Naive thymus-derived CD4-positive, alpha-beta T cell (primary cell): ENCODE measurements at regions not wholly inside any gene's neighbourhood (a gene's known extent, or its start where the extent isn't known, plus 50 kb on each side); places are given as distances from the start of the nearest gene placed in this dataset.

Experiments used
- ATAC-seq: fragments of 150-1000 bp; cut with Tn5 transposase; 2 replicates; pipeline ENCODE4 v1.10.0; 2021; ENCODE audit warnings: mild to moderate bottlenecking, moderate library complexity
- CTCF ChIA-PET: fragments of 350-600 bp; sonication (Branson Sonifier 250); formaldehyde crosslinking; loops from one replicate; lab custom pipeline; 2021; ENCODE audit warnings: antibody characterized with exemption; lab: Charles Lee
- POLR2A ChIA-PET: fragments of 350-600 bp; sonication (Branson Sonifier 250); formaldehyde crosslinking; loops from one replicate; lab custom pipeline; 2021; ENCODE audit warnings: antibody characterized with exemption, inconsistent platforms; lab: Charles Lee
- DNase-seq, 9 donors: peaks; one replicate each; pipeline versions ENCODE4 v3.0.0 to v3.0.0-alpha.2; 2020 to 2022; ENCODE audit warnings: mixed read lengths in 1 of 9
- H3K27ac ChIP-seq: one replicate; pipeline ENCODE4 v1.7.0; 2013; ENCODE audit warnings: mild to moderate bottlenecking, low read depth, low read length, moderate library complexity
- H3K27me3 ChIP-seq, 2 donors: one replicate each; pipeline ENCODE4 v1.7.0; 2013; ENCODE audit warnings: low read length in 2 of 2, mild to moderate bottlenecking in 2 of 2, moderate library complexity in 2 of 2; ENCODE audit not compliant: control insufficient read depth in 2 of 2, insufficient read depth in 2 of 2
- H3K36me3 ChIP-seq, 3 experiments: 1 replicate in 2 of 3; 2 replicates in 1 of 3; pipeline ENCODE4 v1.7.0; 2013; ENCODE audit warnings: low read length in 3 of 3, mild to moderate bottlenecking in 3 of 3, moderate library complexity in 1 of 3; ENCODE audit not compliant: insufficient read depth in 3 of 3, control insufficient read depth in 2 of 3
- H3K4me1 ChIP-seq, 2 donors: one replicate each; pipeline ENCODE4 v1.7.0; 2013; ENCODE audit warnings: low read length in 2 of 2, mild to moderate bottlenecking in 2 of 2, moderate library complexity in 1 of 2; ENCODE audit not compliant: control insufficient read depth in 2 of 2, insufficient read depth in 2 of 2
- H3K4me3 ChIP-seq: 2 replicates; pipeline ENCODE4 v1.7.0; 2013; ENCODE audit warnings: mild to moderate bottlenecking, low read length
- H3K9me3 ChIP-seq, 3 experiments: 1 replicate in 2 of 3; 2 replicates in 1 of 3; pipeline ENCODE4 v1.7.0; 2013; ENCODE audit warnings: low read length in 3 of 3; ENCODE audit not compliant: control insufficient read depth in 2 of 3
- H3K27ac Mint-ChIP-seq, 9 donors: one replicate each; pipeline ENCODE4 v1.8.0; 2020 to 2022; ENCODE audit warnings: mixed read lengths in 9 of 9, mild to moderate bottlenecking in 8 of 9, moderate library complexity in 5 of 9, inconsistent platforms in 2 of 9
- H3K27me3 Mint-ChIP-seq, 5 donors: one replicate each; pipeline ENCODE4 v1.8.0; 2021 to 2022; ENCODE audit warnings: mixed read lengths in 5 of 5, mild to moderate bottlenecking in 1 of 5
- H3K36me3 Mint-ChIP-seq, 5 donors: one replicate each; pipeline ENCODE4 v1.8.0; 2020 to 2022; ENCODE audit warnings: mixed read lengths in 5 of 5, mild to moderate bottlenecking in 3 of 5, inconsistent platforms in 1 of 5
- H3K4me1 Mint-ChIP-seq, 7 donors: one replicate each; pipeline ENCODE4 v1.8.0; 2020 to 2022; ENCODE audit warnings: mixed read lengths in 7 of 7, mild to moderate bottlenecking in 3 of 7, inconsistent platforms in 1 of 7
- H3K4me3 Mint-ChIP-seq, 10 donors: one replicate each; pipeline ENCODE4 v1.8.0; 2020 to 2022; ENCODE audit warnings: mild to moderate bottlenecking in 10 of 10, mixed read lengths in 10 of 10, moderate library complexity in 6 of 10, inconsistent platforms in 2 of 10
- H3K9me3 Mint-ChIP-seq, 11 donors: one replicate each; pipeline ENCODE4 v1.8.0; 2020 to 2022; ENCODE audit warnings: mixed read lengths in 11 of 11, mild to moderate bottlenecking in 4 of 11, inconsistent platforms in 1 of 11, moderate library complexity in 1 of 11
- intact Hi-C, 2 donors: fragments of 100-400 bp; cut with micrococcal nuclease; formaldehyde crosslinking; loops; one replicate each; pipeline ENCODE4 v1.15.1; 2023

- CTCF ChIA-PET, result no interaction called here
Observed at GRCh38 chr2:121818546-121818945, 63.1 kb downstream of the TSN start.

DNA sequence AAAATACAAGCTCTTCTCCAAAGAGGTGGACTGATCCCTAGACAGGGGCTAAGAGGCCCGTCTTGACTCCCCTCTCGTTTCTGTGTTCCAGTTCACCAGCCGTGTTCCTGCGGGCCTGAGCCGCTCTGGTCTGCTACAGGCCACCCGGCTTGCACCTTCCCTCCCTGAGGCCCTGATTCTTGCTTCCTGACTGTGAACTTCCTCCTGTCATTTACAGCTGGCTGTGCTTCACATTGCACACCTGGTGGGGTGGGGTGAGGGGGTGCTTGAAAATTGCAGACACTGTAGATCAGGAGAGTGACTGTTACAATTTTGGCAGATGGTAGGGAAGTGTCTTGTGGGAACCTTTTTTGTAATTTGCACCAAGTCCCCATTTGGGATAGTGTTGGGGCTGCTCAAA, 64.4 kb downstream of the TSN start:
- intact Hi-C loops, result no loop called here
- ATAC-seq (no peak), DNase-seq (no peak)
- Histone ChIP-seq H3K36me3 (no peaks in the 10 kb centered on the region), H3K27me3 (no peaks in the 10 kb centered on the region), H3K27ac (no peak overlapping the region), H3K4me1 (no peaks in the 10 kb centered on the region), H3K9me3 (no peaks in the 10 kb centered on the region), H3K4me3 (no peak overlapping the region)
- ChIA-PET CTCF (no interaction called here), POLR2A (no interaction called here)
- no peaks in the 10 kb centered on the region for H3K36me3 Mint-ChIP-seq
- no peaks in the 10 kb centered on the region for H3K4me1 Mint-ChIP-seq
- H3K27me3 Mint-ChIP-seq, result peaks cover 4 to 29% (median 9%) of the 10 kb centered on the region in 5 donors
- H3K4me3 Mint-ChIP-seq, result no peak overlapping the region
- H3K27ac Mint-ChIP-seq, result no peak overlapping the region
- peaks cover 0 to 4% (median 0%) of the 10 kb centered on the region in 11 donors for H3K9me3 Mint-ChIP-seq

More at GRCh38 chr2:121818546-121818945, 63.1 kb downstream of the TSN start:
- H3K9me3 Mint-ChIP-seq, result peaks cover 0 to 4% (median 0%) of the 10 kb centered on the region in 11 donors
- no peak overlapping the region for H3K27ac Mint-ChIP-seq
- no peaks in the 10 kb centered on the region for H3K4me1 Mint-ChIP-seq
- Histone ChIP-seq H3K4me1 (no peaks in the 10 kb centered on the region), H3K27me3 (no peaks in the 10 kb centered on the region), H3K36me3 (no peaks in the 10 kb centered on the region), H3K27ac (no peak overlapping the region), H3K4me3 (no peak overlapping the region), H3K9me3 (no peaks in the 10 kb centered on the region)
- no peaks in the 10 kb centered on the region for H3K36me3 Mint-ChIP-seq
- DNase-seq (no peak), ATAC-seq (no peak)
- intact Hi-C loops, result no loop called here
- H3K27me3 Mint-ChIP-seq, result peaks cover 4 to 22% (median 7%) of the 10 kb centered on the region in 5 donors
- no peak overlapping the region for H3K4me3 Mint-ChIP-seq
- POLR2A ChIA-PET, result no interaction called here

DNA sequence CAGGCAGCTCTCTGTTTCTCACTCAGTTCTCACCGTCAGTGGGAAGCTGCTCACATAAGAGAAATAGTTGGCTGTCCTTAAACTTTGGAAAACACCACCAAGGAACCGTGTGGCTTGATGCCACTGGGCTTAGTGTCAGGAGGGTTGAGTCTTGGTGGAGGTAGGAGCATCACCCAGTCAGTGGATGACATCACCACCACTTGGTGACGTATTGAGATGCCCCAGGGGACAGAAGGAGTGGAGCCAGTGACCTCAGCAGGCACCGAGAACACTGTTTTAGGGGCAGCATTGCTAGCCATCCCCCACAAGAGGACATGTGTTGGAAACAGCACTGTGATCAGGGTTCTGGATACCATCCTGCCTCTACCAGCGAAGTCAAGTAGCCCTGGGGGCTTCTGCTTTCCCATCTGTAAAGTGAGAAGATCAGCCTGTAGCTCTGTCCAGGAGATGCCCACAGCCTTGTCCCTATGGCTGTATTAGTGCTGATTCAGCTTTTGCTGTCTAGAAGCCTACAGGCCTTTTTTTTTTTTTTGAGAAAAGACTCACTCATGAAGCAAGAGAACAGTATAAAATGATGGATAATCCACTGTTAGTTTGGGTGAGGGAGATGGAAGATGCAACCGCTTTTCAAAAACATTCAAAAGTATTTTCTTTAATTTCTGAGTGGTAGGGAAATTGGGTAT, 66.2 kb downstream of the TSN start:
- Histone ChIP-seq H3K9me3 (no peaks in the 10 kb centered on the region), H3K27me3 (no peaks in the 10 kb centered on the region), H3K36me3 (no peaks in the 10 kb centered on the region), H3K4me3 (no peak overlapping the region), H3K27ac (no peak overlapping the region), H3K4me1 (no peaks in the 10 kb centered on the region)
- H3K4me3 Mint-ChIP-seq, result no peak overlapping the region
- peaks cover 0 to 4% (median 0%) of the 10 kb centered on the region in 11 donors for H3K9me3 Mint-ChIP-seq
- no peaks in the 10 kb centered on the region for H3K36me3 Mint-ChIP-seq
- DNase-seq (no peak), ATAC-seq (no peak)
- ChIA-PET CTCF (no interaction called here), POLR2A (no interaction called here)
- H3K4me1 Mint-ChIP-seq, result peaks cover 0 to 2% (median 0%) of the 10 kb centered on the region in 7 donors
- H3K27me3 Mint-ChIP-seq, result peaks cover 0 to 31% (median 14%) of the 10 kb centered on the region in 5 donors
- H3K27ac Mint-ChIP-seq, result no peak overlapping the region
- intact Hi-C loops, result no loop called here

DNA sequence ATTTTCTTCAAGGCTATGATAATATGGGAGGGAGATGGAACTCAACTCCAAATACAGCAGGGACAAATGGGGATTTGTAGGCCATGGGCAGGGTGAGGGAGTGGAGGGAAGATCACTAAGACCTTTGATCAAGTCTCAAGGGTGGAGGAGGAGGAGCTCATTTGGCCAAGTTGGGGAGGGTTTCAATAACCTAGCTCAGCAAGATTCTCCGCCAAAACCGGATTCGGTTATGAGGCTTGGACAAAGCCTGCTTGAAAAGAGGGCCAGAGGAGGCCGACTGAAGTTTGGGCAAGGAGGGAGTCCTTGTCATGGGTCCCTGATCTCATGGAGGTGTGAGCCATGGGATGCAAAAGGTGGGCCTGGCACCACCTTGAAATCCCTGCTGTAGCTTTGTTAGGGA, 68.8 kb downstream of the TSN start:
- Mint-ChIP-seq H3K36me3 (no peaks in the 10 kb centered on the region), H3K9me3 (peaks cover 0 to 4% (median 0%) of the 10 kb centered on the region in 11 donors), H3K4me1 (peaks cover 0 to 2% (median 0%) of the 10 kb centered on the region in 7 donors), H3K27ac (peak overlapping the region in 1 of 9 donors; percentile 18), H3K4me3 (no peak overlapping the region), H3K27me3 (peaks cover 0 to 25% (median 12%) of the 10 kb centered on the region in 5 donors)
- Histone ChIP-seq H3K36me3 (no peaks in the 10 kb centered on the region), H3K27ac (no peak overlapping the region), H3K27me3 (no peaks in the 10 kb centered on the region), H3K4me1 (no peaks in the 10 kb centered on the region), H3K4me3 (no peak overlapping the region), H3K9me3 (no peaks in the 10 kb centered on the region)
- CTCF ChIA-PET, result no interaction called here
- ATAC-seq, result no peak
- intact Hi-C loops, result no loop called here
- POLR2A ChIA-PET, result no interaction called here
- no peak for DNase-seq

GRCh38 chr2:121825003-121825950, 69.8 kb downstream of the TSN start:
- CTCF ChIA-PET, result no interaction called here
- H3K9me3 ChIP-seq, result no peaks in the 10 kb centered on the region

DNA sequence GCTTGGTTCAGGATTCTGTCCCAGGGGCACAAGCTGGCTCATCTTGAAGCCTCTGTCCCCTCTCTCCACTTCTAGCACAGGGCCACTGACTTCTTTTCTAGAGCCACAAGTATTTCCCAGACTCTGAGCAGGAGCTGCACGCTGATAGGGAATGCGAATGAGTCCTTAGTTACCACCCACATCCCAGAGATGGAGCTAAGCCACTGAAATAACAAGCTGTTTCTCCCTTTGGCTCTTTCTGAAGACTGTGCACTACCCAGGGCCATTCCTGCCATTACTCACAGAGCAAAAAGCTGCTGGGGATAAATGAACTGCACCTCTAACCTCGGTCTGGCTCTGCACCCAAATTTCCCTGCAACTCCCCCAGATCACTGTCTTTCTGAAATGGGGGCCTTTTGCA, 70.6 kb downstream of the TSN start:
- DNase-seq, result no peak
- no peak for ATAC-seq
- no peak overlapping the region for H3K4me3 Mint-ChIP-seq
- H3K4me3 ChIP-seq, result no peak overlapping the region
- peaks cover 0 to 2% (median 0%) of the 10 kb centered on the region in 7 donors for H3K4me1 Mint-ChIP-seq
- no peaks in the 10 kb centered on the region for H3K9me3 ChIP-seq
- POLR2A ChIA-PET, result no interaction called here
- CTCF ChIA-PET, result no interaction called here
- intact Hi-C loops, result no loop called here
- H3K36me3 ChIP-seq, result no peaks in the 10 kb centered on the region
- peaks cover 0 to 14% (median 9%) of the 10 kb centered on the region in 5 donors for H3K27me3 Mint-ChIP-seq
- H3K36me3 Mint-ChIP-seq, result no peaks in the 10 kb centered on the region
- H3K27ac ChIP-seq, result no peak overlapping the region
- H3K27me3 ChIP-seq, result no peaks in the 10 kb centered on the region
- no peak overlapping the region for H3K27ac Mint-ChIP-seq
- peaks cover 0 to 4% (median 0%) of the 10 kb centered on the region in 11 donors for H3K9me3 Mint-ChIP-seq
- H3K4me1 ChIP-seq, result no peaks in the 10 kb centered on the region

More at GRCh38 chr2:121825003-121825950, 69.8 kb downstream of the TSN start:
- Histone ChIP-seq H3K27ac (no peak overlapping the region), H3K4me3 (no peak overlapping the region), H3K27me3 (no peaks in the 10 kb centered on the region), H3K36me3 (no peaks in the 10 kb centered on the region), H3K4me1 (no peaks in the 10 kb centered on the region)
- DNase-seq (no peak), ATAC-seq (no peak)
- POLR2A ChIA-PET, result no interaction called here
- no peak overlapping the region for H3K4me3 Mint-ChIP-seq
- H3K9me3 Mint-ChIP-seq, result peaks cover 0 to 4% (median 0%) of the 10 kb centered on the region in 11 donors
- H3K36me3 Mint-ChIP-seq, result no peaks in the 10 kb centered on the region
- peaks cover 0 to 2% (median 0%) of the 10 kb centered on the region in 7 donors for H3K4me1 Mint-ChIP-seq
- no peak overlapping the region for H3K27ac Mint-ChIP-seq
- H3K27me3 Mint-ChIP-seq, result peaks cover 0 to 20% (median 7%) of the 10 kb centered on the region in 5 donors
- intact Hi-C loops, result no loop called here
